ENCODE measurements at regions not wholly inside any gene's neighbourhood (a gene's known extent, or its start where the extent isn't known, plus 50 kb on each side); places are given as distances from the start of the nearest gene placed in this dataset.

DNA sequence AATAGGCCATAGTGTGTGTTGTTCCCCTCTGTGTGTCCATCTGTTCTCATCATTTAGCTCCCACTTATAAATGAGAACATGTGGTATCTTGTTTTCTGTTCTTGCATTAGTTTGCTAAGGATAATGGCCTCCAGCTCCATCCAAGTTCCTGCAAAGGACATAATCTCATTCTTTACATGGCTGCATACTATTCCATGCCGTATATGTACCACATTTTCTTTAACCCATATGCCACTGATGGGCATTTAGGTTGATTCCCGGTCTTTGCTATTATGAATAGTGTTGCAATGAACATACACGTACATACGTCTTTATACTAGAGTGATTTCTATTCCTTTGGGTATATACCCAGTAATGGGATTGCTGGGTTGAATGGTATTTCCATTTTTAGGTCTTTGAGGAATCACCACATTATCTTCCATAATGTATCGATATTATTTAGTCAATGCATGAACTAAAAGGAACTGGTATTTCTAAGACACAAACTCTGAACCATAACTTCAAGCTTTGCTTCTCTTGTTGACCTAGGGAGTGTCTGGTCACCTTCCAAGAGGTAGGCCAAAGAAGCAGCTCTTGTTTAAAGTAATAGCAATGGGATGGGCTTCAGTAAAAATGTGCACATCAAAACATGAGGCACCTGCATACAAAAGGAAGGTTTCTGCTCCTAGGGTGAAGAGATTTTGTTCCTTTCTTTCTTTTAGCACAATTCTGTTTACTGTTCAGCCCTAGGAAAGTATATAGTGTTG is 343.0 kb upstream of the ARID1B start:
- DNase-seq (ENCODE audit: low read depth, low spot score), result no peak

GRCh38 chr6:156432543-156432942 is 344.6 kb upstream of the ARID1B start:
- FAIRE-seq, result no peak
- no peaks in the 10 kb centered on the region for H3K9me1 ChIP-seq (ENCODE audit: control insufficient read depth, extremely low read depth, insufficient read depth, low read length)
- DNase-seq (ENCODE audit: low read depth, low spot score), result no peak
- no peak overlapping the region for H3K9ac ChIP-seq (ENCODE audit: control insufficient read depth, extremely low read depth, insufficient read depth, low read length)
- no peaks in the 10 kb centered on the region for H3K79me2 ChIP-seq (ENCODE audit: control insufficient read depth, insufficient read depth, low read length)
- peaks cover 2% of the 10 kb centered on the region for H3K4me1 ChIP-seq (ENCODE audit: control insufficient read depth, extremely low read depth, insufficient read depth, low read length)
- H3K4me3 ChIP-seq (ENCODE audit: control insufficient read depth in 2 of 3, extremely low read depth in 1 of 3, insufficient read depth in 2 of 3, low read depth in 1 of 3, low read length in 3 of 3), result no peak overlapping the region
- TF ChIP-seq EZH2 (IDR thresholded peaks at IDR 0.05; ENCODE audit: low read length), result no peak
- no peak for TF ChIP-seq CTCF (optimal IDR thresholded peaks at IDR 0.05 in 1 of 3, IDR thresholded peaks at IDR 0.05 in 1 of 3, conservative IDR thresholded peaks at IDR 0.05 in 1 of 3; ENCODE audit: extremely low read depth in 1 of 3, insufficient read depth in 2 of 3, low read length in 3 of 3)
- H3K36me3 ChIP-seq (ENCODE audit: control insufficient read depth in 2 of 2, extremely low read depth in 1 of 2, insufficient read depth in 2 of 2, low read length in 2 of 2), result no peaks in the 10 kb centered on the region
- no peak overlapping the region for H2AFZ ChIP-seq (ENCODE audit: control insufficient read depth, low read length)
- H4K20me1 ChIP-seq (ENCODE audit: control insufficient read depth, extremely low read depth, insufficient read depth, low read length), result no peaks in the 10 kb centered on the region
- dilution Hi-C loops (cut with MboI; ENCODE audit: extremely low pct_ligation_motif_present, low sequenced_read_pairs), result no loop called here
- no peak overlapping the region for H3K4me2 ChIP-seq (ENCODE audit: control insufficient read depth, extremely low read depth, insufficient read depth, low read depth, low read length)
- no peaks in the 10 kb centered on the region for H3K9me3 ChIP-seq (ENCODE audit: control insufficient read depth, low read depth, low read length)
- H3K27me3 ChIP-seq (ENCODE audit: control insufficient read depth, extremely low read depth, insufficient read depth, low read length), result no peaks in the 10 kb centered on the region
- no peak overlapping the region for H3K27ac ChIP-seq (ENCODE audit: control insufficient read depth, insufficient read depth, low read length)

More for the DNA sequence above, 343.0 kb upstream of the ARID1B start:
- dilution Hi-C loops (cut with MboI; ENCODE audit: extremely low pct_ligation_motif_present, low sequenced_read_pairs), result no loop called here
- Histone ChIP-seq H3K27ac (ENCODE audit: control insufficient read depth, insufficient read depth, low read length) (no peak overlapping the region), H3K27me3 (ENCODE audit: control insufficient read depth, extremely low read depth, insufficient read depth, low read length) (no peaks in the 10 kb centered on the region), H3K79me2 (ENCODE audit: control insufficient read depth, insufficient read depth, low read length) (no peaks in the 10 kb centered on the region), H3K4me1 (ENCODE audit: control insufficient read depth, extremely low read depth, insufficient read depth, low read length) (no peaks in the 10 kb centered on the region), H3K9ac (ENCODE audit: control insufficient read depth, extremely low read depth, insufficient read depth, low read length) (no peak overlapping the region), H3K9me1 (ENCODE audit: control insufficient read depth, extremely low read depth, insufficient read depth, low read length) (no peaks in the 10 kb centered on the region), H3K36me3 (ENCODE audit: control insufficient read depth in 2 of 2, extremely low read depth in 1 of 2, insufficient read depth in 2 of 2, low read length in 2 of 2) (no peaks in the 10 kb centered on the region), H2AFZ (ENCODE audit: control insufficient read depth, low read length) (no peak overlapping the region), H4K20me1 (ENCODE audit: control insufficient read depth, extremely low read depth, insufficient read depth, low read length) (no peaks in the 10 kb centered on the region), H3K9me3 (ENCODE audit: control insufficient read depth, low read depth, low read length) (no peaks in the 10 kb centered on the region), H3K4me3 (ENCODE audit: control insufficient read depth in 2 of 3, extremely low read depth in 1 of 3, insufficient read depth in 2 of 3, low read depth in 1 of 3, low read length in 3 of 3) (no peak overlapping the region), H3K4me2 (ENCODE audit: control insufficient read depth, extremely low read depth, insufficient read depth, low read depth, low read length) (no peak overlapping the region)
- no peak for FAIRE-seq
- TF ChIP-seq EZH2 (IDR thresholded peaks at IDR 0.05; ENCODE audit: low read length) (no peak), CTCF (optimal IDR thresholded peaks at IDR 0.05 in 1 of 3, IDR thresholded peaks at IDR 0.05 in 1 of 3, conservative IDR thresholded peaks at IDR 0.05 in 1 of 3; ENCODE audit: extremely low read depth in 1 of 3, insufficient read depth in 2 of 3, low read length in 3 of 3) (no peak)

Data from keratinocyte (primary cell).